ENCODE measurements at regions not wholly inside any gene's neighbourhood (a gene's known extent, or its start where the extent isn't known, plus 50 kb on each side); places are given as distances from the start of the nearest gene placed in this dataset.

DNA sequence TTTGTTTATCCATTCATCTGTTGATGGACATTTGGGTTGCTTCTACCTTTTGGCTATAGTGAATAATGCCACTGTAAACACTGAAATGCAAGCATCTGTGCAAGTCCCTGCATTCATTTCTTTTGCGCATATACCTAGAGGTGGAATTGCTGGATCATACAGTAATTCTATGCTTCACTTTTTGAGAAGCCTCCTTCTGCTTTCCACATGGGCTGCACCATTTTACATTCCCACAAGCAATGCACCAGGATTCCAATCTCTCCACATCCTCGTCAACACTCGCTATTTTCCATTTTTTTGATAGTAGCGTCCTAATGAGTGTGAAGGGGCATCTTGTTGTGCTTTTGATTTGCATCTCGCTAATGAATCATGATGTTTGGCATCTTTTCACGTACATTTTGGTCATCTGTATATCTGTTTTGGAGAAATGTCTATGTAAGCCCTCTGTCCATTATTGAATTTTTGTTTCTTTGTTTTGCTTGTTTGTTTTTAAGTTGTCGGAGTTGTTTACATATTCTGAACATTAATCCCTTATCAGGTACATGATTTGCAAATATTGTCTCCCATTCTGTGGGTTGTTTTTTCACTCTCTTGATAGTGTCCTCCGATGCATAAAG, 335.4 kb downstream of the RRAGC start:
- H3K9me3 Mint-ChIP-seq (ENCODE audit: unreplicated experiment), result no peaks in the 10 kb centered on the region
- H3K36me3 Mint-ChIP-seq (ENCODE audit: unreplicated experiment), result no peaks in the 10 kb centered on the region
- TF ChIP-seq, protein P1, sequence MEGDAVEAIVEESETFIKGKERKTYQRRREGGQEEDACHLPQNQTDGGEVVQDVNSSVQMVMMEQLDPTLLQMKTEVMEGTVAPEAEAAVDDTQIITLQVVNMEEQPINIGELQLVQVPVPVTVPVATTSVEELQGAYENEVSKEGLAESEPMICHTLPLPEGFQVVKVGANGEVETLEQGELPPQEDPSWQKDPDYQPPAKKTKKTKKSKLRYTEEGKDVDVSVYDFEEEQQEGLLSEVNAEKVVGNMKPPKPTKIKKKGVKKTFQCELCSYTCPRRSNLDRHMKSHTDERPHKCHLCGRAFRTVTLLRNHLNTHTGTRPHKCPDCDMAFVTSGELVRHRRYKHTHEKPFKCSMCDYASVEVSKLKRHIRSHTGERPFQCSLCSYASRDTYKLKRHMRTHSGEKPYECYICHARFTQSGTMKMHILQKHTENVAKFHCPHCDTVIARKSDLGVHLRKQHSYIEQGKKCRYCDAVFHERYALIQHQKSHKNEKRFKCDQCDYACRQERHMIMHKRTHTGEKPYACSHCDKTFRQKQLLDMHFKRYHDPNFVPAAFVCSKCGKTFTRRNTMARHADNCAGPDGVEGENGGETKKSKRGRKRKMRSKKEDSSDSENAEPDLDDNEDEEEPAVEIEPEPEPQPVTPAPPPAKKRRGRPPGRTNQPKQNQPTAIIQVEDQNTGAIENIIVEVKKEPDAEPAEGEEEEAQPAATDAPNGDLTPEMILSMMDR (IDR thresholded peaks at IDR 0.05), result no peak
- no peak for DNase-seq (ENCODE audit: extremely low spot score, unreplicated experiment)
- no peak overlapping the region for H3K4me3 Mint-ChIP-seq (ENCODE audit: unreplicated experiment)
- no peak overlapping the region for H3K27ac Mint-ChIP-seq (ENCODE audit: unreplicated experiment)
- no peaks in the 10 kb centered on the region for H3K4me1 Mint-ChIP-seq (ENCODE audit: unreplicated experiment)
- peaks cover 24% of the 10 kb centered on the region for H3K27me3 Mint-ChIP-seq (ENCODE audit: unreplicated experiment)

DNA sequence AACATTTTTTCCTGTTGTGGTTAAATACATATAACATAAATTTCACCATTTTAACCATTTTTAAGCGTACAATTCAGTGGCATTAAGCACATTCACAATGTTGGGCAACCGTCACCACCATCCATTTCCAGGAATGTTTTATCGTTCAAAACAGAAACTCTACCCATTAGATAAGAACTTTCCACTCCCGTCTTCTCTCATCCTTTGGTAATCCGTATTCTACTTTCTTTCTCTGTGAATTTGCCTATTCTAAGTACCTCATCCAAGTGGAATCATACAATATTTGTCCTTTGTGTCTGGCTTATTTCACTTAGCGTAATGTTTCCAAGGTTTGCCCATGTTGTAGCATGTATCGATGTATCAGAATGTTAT, 336.0 kb downstream of the RRAGC start:
- TF ChIP-seq, protein P1 (IDR thresholded peaks at IDR 0.05), result no peak
- Mint-ChIP-seq H3K4me3 (ENCODE audit: unreplicated experiment) (no peak overlapping the region), H3K36me3 (ENCODE audit: unreplicated experiment) (no peaks in the 10 kb centered on the region), H3K9me3 (ENCODE audit: unreplicated experiment) (no peaks in the 10 kb centered on the region), H3K27ac (ENCODE audit: unreplicated experiment) (no peak overlapping the region), H3K27me3 (ENCODE audit: unreplicated experiment) (peaks cover 23% of the 10 kb centered on the region), H3K4me1 (ENCODE audit: unreplicated experiment) (no peaks in the 10 kb centered on the region)
- DNase-seq (ENCODE audit: extremely low spot score, unreplicated experiment), result no peak

DNA sequence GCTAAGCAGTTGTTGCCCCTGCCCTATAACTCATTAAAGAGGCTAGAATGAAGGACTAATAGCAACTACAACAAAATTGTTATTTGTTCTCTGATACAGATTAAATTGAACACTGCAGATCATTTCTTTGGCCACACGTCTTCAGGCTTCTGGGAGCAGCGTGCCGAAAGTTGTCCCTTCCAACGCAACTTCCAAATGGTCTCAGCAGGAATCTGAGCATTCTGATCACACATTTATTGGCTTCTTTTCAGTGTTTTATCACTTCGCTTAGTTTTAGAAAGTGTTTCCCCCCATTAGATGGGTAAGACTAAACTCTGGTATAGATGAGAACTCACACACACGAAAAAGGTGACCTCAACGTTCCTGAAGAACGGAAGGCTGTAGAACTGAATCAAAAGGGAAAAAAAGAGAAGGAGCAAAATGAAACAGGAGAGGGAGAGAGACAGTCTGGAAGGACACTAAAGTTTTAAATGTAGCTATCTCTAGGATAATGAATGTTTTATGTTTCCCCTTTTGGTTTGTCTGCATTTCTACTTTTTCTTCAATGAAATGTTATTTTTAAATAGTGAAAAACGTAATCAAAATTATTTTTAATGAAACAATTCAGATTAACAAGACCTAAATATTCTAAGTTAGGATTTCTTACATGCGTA, 336.5 kb downstream of the RRAGC start:
- TF ChIP-seq, protein P1 (IDR thresholded peaks at IDR 0.05), result no peak
- Mint-ChIP-seq H3K4me1 (ENCODE audit: unreplicated experiment) (no peaks in the 10 kb centered on the region), H3K27ac (ENCODE audit: unreplicated experiment) (no peak overlapping the region), H3K27me3 (ENCODE audit: unreplicated experiment) (peaks cover 20% of the 10 kb centered on the region), H3K4me3 (ENCODE audit: unreplicated experiment) (no peak overlapping the region), H3K9me3 (ENCODE audit: unreplicated experiment) (no peaks in the 10 kb centered on the region), H3K36me3 (ENCODE audit: unreplicated experiment) (no peaks in the 10 kb centered on the region)
- no peak for DNase-seq (ENCODE audit: extremely low spot score, unreplicated experiment)

DNA sequence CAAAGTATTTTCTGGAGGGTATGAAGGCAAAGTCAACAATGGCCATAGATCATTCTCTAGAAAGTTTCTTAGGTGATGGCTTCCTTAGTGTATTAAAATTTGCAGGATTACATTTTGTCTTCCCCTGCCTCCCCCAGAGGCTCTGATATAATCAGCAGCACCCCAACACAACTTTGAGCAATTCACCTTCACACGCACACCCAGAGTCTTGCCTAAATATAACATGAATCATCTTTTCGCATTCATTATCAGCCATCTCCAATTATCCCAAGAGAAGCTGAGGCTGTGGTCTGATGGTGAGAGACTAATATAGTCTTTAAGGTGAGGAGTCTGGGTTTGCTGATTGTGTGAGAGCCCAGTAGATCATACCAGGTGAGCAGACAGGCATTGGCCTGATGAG, 343.0 kb downstream of the RRAGC start:
- no peak overlapping the region for H3K4me3 Mint-ChIP-seq (ENCODE audit: unreplicated experiment)

DNA sequence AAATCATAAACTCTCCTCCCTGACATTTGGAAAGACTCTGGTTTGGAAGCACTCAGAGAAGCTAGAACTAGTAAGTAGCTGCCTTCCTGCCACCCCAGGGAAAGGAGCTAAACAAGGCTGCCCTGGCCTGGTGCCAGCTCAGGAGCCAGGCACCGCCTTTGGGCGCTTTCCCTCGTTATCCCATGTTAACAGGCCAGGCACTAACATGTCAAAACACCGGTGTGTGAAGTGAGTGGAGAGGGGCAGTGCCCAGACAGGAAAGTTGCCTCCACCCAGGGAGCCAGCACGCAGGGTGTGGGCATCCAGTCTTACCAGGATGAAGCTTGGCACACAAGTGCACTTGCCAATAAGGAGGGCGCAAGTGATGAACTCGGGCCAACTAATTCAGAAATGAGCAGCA, 346.8 kb downstream of the RRAGC start:
- Mint-ChIP-seq H3K9me3 (ENCODE audit: unreplicated experiment) (no peaks in the 10 kb centered on the region), H3K4me1 (ENCODE audit: unreplicated experiment) (peaks cover 1% of the 10 kb centered on the region), H3K4me3 (ENCODE audit: unreplicated experiment) (no peak overlapping the region), H3K36me3 (ENCODE audit: unreplicated experiment) (no peaks in the 10 kb centered on the region), H3K27ac (ENCODE audit: unreplicated experiment) (no peak overlapping the region), H3K27me3 (ENCODE audit: unreplicated experiment) (peaks cover 43% of the 10 kb centered on the region)
- TF ChIP-seq, protein P1 (IDR thresholded peaks at IDR 0.05), result no peak
- no peak for DNase-seq (ENCODE audit: extremely low spot score, unreplicated experiment)

More for the DNA sequence above, 343.0 kb downstream of the RRAGC start:
- no peaks in the 10 kb centered on the region for H3K36me3 Mint-ChIP-seq (ENCODE audit: unreplicated experiment)
- H3K9me3 Mint-ChIP-seq (ENCODE audit: unreplicated experiment), result no peaks in the 10 kb centered on the region
- H3K27me3 Mint-ChIP-seq (ENCODE audit: unreplicated experiment), result peaks cover 16% of the 10 kb centered on the region
- H3K4me1 Mint-ChIP-seq (ENCODE audit: unreplicated experiment), result peaks cover 1% of the 10 kb centered on the region
- DNase-seq (ENCODE audit: extremely low spot score, unreplicated experiment), result no peak
- no peak overlapping the region for H3K27ac Mint-ChIP-seq (ENCODE audit: unreplicated experiment)
- TF ChIP-seq, protein P1 (IDR thresholded peaks at IDR 0.05), result no peak

Data from osteocyte (in vitro differentiated cells).